ENCODE measurements at regions not wholly inside any gene's neighbourhood (a gene's known extent, or its start where the extent isn't known, plus 50 kb on each side); places are given as distances from the start of the nearest gene placed in this dataset.

GRCh38 chr7:67842571-67842970 lies 845.9 kb downstream of the TYW1 start:
- intact Hi-C loops (cut with micrococcal nuclease) (no loop called here), in situ Hi-C loops (cut with MboI; ENCODE audit: low sequenced_read_pairs) (no loop called here), dilution Hi-C loops (cut with HindIII; ENCODE audit: low sequenced_read_pairs, unreplicated experiment) (no loop called here)
- H2AK9ac ChIP-seq (replicated peaks; ENCODE audit: low read depth, low read length, poor library complexity): no peak overlapping the region
- H3K18ac ChIP-seq (ENCODE audit: low read depth, low read length): no peak overlapping the region
- H3K23ac ChIP-seq (ENCODE audit: low read depth, low read length): no peak overlapping the region
- no TSS peak for BruUV-seq (replicated peaks)
- no peak for TF ChIP-seq RCOR1 (IDR thresholded peaks at IDR 0.05; ENCODE audit: insufficient replicate concordance, low read length)
- TF ChIP-seq USF2 (IDR thresholded peaks at IDR 0.05; ENCODE audit: low read depth, low read length): no peak
- no peak for TF ChIP-seq MAFK (IDR thresholded peaks at IDR 0.05; ENCODE audit: low read depth, low read length)
- no peak for TF ChIP-seq RFX5 (IDR thresholded peaks at IDR 0.05; ENCODE audit: low read depth, low read length)
- TF ChIP-seq CEBPB (IDR thresholded peaks at IDR 0.05; ENCODE audit: low read depth, low read length): no peak
- no peak for TF ChIP-seq BHLHE40 (IDR thresholded peaks at IDR 0.05; ENCODE audit: low read depth, low read length)
- no peak for TF ChIP-seq CHD1 (IDR thresholded peaks at IDR 0.05; ENCODE audit: low read depth, low read length)
- no peak for TF ChIP-seq SMC3 (IDR thresholded peaks at IDR 0.05; ENCODE audit: low read depth, low read length)
- no peak for TF ChIP-seq FOS (IDR thresholded peaks at IDR 0.05; ENCODE audit: low read depth, low read length)
- no peak for TF ChIP-seq RAD21 (IDR thresholded peaks at IDR 0.05; ENCODE audit: low read length)
- no peak for TF ChIP-seq CTCF (conservative IDR thresholded peaks at IDR 0.05; ENCODE audit: low read depth, low read length)
- TF ChIP-seq ELK1 (IDR thresholded peaks at IDR 0.05; ENCODE audit: borderline replicate concordance, low read depth, low read length): no peak
- DNase-seq: no peak
- CTCF ChIA-PET: no interaction called here
- no peak for ATAC-seq (ENCODE audit: low read depth)
- no peak overlapping the region for H2BK15ac ChIP-seq (ENCODE audit: low read depth, low read length)
- no peak overlapping the region for H4K8ac ChIP-seq (ENCODE audit: low read depth in 2 of 2, low read length in 2 of 2)
- H3K27ac ChIP-seq (ENCODE audit: insufficient read depth, low read length): no peak overlapping the region
- no peak overlapping the region for H2AK5ac ChIP-seq (ENCODE audit: low read depth, low read length)
- peaks cover 13% of the 10 kb centered on the region for H3K9me3 ChIP-seq (ENCODE audit: control insufficient read depth, insufficient read depth, low read length)
- H3K79me1 ChIP-seq (ENCODE audit: low read depth in 1 of 2, low read length in 2 of 2): no peaks in the 10 kb centered on the region
- no peak overlapping the region for H3K14ac ChIP-seq (replicated peaks; ENCODE audit: low read depth, low read length)
- POLR2A ChIA-PET (ENCODE audit: unreplicated experiment): no interaction called here
- H3K56ac ChIP-seq (ENCODE audit: extremely low read depth, insufficient read depth, low read length): no peak overlapping the region
- no peaks in the 10 kb centered on the region for H3K9me1 ChIP-seq (ENCODE audit: insufficient read depth, low read length)
- H3K4me3 ChIP-seq (ENCODE audit: insufficient read depth, low read depth, low read length): no peak overlapping the region
- no peak overlapping the region for H2AFZ ChIP-seq (replicated peaks; ENCODE audit: low read length, poor library complexity)
- H2BK5ac ChIP-seq (ENCODE audit: low read depth, low read length, poor library complexity, severe bottlenecking): no peak overlapping the region
- H3K4me2 ChIP-seq (ENCODE audit: low read depth, low read length): no peak overlapping the region
- no peak overlapping the region for H4K5ac ChIP-seq (ENCODE audit: low read depth, low read length)
- H3K4ac ChIP-seq (ENCODE audit: low read depth, low read length): no peak overlapping the region
- no peaks in the 10 kb centered on the region for H3K36me3 ChIP-seq (ENCODE audit: control insufficient read depth, insufficient read depth, low read length)
- H3K9ac ChIP-seq (ENCODE audit: low read depth, low read length): no peak overlapping the region
- H2BK20ac ChIP-seq (ENCODE audit: low read depth, low read length): no peak overlapping the region
- WGBS, 2 experiments (ENCODE audit: extremely low coverage in 2 of 2, insufficient read length in 1 of 2): 40% methylated on average over 1 of the region's 4 CpGs; no CpG with 5 or more reads in 1 of the 2 experiments
- H3K27me3 ChIP-seq (ENCODE audit: control insufficient read depth, insufficient read depth, low read length): no peaks in the 10 kb centered on the region
- H3K4me1 ChIP-seq (ENCODE audit: control insufficient read depth, insufficient read depth, low read length): no peaks in the 10 kb centered on the region
- H4K20me1 ChIP-seq (ENCODE audit: insufficient read depth, low read length): no peaks in the 10 kb centered on the region
- H4K91ac ChIP-seq (ENCODE audit: insufficient read depth, low read depth, low read length): no peak overlapping the region
- H2BK120ac ChIP-seq (ENCODE audit: low read depth, low read length): no peak overlapping the region

All from IMR-90 (cell line).